HEK293T (cell line): ENCODE measurements at regions not wholly inside any gene's neighbourhood (a gene's known extent, or its start where the extent isn't known, plus 50 kb on each side); places are given as distances from the start of the nearest gene placed in this dataset.

ENCODE experiments used
- BHLHE40 ChIP-seq: fragments of 450-650 bp; IDR thresholded peaks from 2 replicates; pipeline ENCODE4 v1.6.1; 2016; ENCODE audit warnings: mild to moderate bottlenecking, moderate library complexity, borderline replicate concordance
- CTBP1 ChIP-seq: fragments of 450-650 bp; IDR thresholded peaks from 2 replicates; pipeline ENCODE4 v1.6.1; 2016; ENCODE audit warnings: borderline replicate concordance
- ELF4 ChIP-seq: fragments of 450-650 bp; IDR thresholded peaks from 2 replicates; pipeline ENCODE4 v1.6.1; 2017; ENCODE audit warnings: antibody characterized with exemption
- FOXA1 ChIP-seq: fragments of 450-650 bp; IDR thresholded peaks from 2 replicates; pipeline ENCODE4 v1.6.1; 2016; ENCODE audit warnings: mild to moderate bottlenecking
- FOXK2 ChIP-seq: fragments of 450-650 bp; IDR thresholded peaks from 2 replicates; pipeline ENCODE4 v1.6.1; 2016; ENCODE audit warnings: mild to moderate bottlenecking
- FOXM1 ChIP-seq: fragments of 450-650 bp; IDR thresholded peaks from 2 replicates; pipeline ENCODE4 v1.6.1; 2017; ENCODE audit warnings: mild to moderate bottlenecking, borderline replicate concordance
- L3MBTL2 ChIP-seq: fragments of 450-650 bp; conservative IDR thresholded peaks from 2 replicates; pipeline ENCODE4 v1.6.1; 2016; ENCODE audit warnings: mild to moderate bottlenecking
- LEF1 ChIP-seq: fragments of 450-650 bp; IDR thresholded peaks from 2 replicates; pipeline ENCODE4 v1.6.1; 2017; ENCODE audit warnings: mild to moderate bottlenecking, borderline replicate concordance
- SP1 ChIP-seq: fragments of 450-650 bp; IDR thresholded peaks from 2 replicates; pipeline ENCODE4 v1.6.1; 2017
- TARDBP ChIP-seq: fragments of 450-650 bp; IDR thresholded peaks from 2 replicates; pipeline ENCODE4 v1.6.1; 2016
- ZNF384 ChIP-seq: fragments of 450-650 bp; IDR thresholded peaks from 2 replicates; pipeline ENCODE4 v1.6.1; 2016

GRCh38 chr9:107603281-107603680 is 113.7 kb upstream of the KLF4 start:
- no peak for TF ChIP-seq ZNF384
- TF ChIP-seq BHLHE40 = no peak
- no peak for TF ChIP-seq FOXK2
- no peak for TF ChIP-seq ELF4
- no peak for TF ChIP-seq LEF1
- no peak for TF ChIP-seq FOXA1
- TF ChIP-seq SP1 = no peak
- no peak for TF ChIP-seq CTBP1
- no peak for TF ChIP-seq FOXM1
- TF ChIP-seq TARDBP = no peak
- TF ChIP-seq L3MBTL2 = no peak
